DND-41 (cell line): ENCODE measurements at regions not wholly inside any gene's neighbourhood (a gene's known extent, or its start where the extent isn't known, plus 50 kb on each side); places are given as distances from the start of the nearest gene placed in this dataset.

Experiments used
- EZH2 ChIP-seq: IDR thresholded peaks from 3 replicates; pipeline ENCODE4 v1.6.1; 2012; ENCODE audit warnings: borderline replicate concordance, low read depth, mild to moderate bottlenecking, moderate library complexity, low read length, inconsistent platforms; ENCODE audit not compliant: severe bottlenecking
- TF ChIP-seq, protein P1 (sequence below): IDR thresholded peaks from 2 replicates; pipeline ENCODE4 v1.5.1; 2012; ENCODE audit warnings: borderline replicate concordance, low read length, moderate library complexity, mild to moderate bottlenecking; ENCODE audit not compliant: poor library complexity, severe bottlenecking; ENCODE audit errors: extremely low read depth

DNA sequence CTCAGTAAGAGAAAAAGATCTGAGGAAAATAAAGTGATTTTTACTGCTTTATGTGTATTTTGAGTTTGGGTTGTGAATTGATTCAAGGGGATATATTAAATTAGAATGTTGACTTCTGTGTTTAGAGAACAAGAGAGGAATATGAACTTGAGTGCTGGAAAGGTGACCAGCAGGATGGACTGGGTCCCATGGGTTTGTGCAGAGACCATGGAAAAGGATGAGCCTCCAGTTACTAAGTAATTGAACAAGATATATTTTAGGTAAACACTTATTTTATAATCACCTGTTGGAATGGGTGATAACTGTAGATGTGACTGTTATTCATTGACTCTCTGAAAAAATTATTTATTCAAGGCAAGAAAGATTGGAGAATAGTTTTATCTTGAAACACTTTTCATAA lies 82.0 kb upstream of the TOP3B start:
- TF ChIP-seq, protein P1, sequence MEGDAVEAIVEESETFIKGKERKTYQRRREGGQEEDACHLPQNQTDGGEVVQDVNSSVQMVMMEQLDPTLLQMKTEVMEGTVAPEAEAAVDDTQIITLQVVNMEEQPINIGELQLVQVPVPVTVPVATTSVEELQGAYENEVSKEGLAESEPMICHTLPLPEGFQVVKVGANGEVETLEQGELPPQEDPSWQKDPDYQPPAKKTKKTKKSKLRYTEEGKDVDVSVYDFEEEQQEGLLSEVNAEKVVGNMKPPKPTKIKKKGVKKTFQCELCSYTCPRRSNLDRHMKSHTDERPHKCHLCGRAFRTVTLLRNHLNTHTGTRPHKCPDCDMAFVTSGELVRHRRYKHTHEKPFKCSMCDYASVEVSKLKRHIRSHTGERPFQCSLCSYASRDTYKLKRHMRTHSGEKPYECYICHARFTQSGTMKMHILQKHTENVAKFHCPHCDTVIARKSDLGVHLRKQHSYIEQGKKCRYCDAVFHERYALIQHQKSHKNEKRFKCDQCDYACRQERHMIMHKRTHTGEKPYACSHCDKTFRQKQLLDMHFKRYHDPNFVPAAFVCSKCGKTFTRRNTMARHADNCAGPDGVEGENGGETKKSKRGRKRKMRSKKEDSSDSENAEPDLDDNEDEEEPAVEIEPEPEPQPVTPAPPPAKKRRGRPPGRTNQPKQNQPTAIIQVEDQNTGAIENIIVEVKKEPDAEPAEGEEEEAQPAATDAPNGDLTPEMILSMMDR = no peak
- no peak for TF ChIP-seq EZH2
